HG02610 (cell line): ENCODE measurements at regions not wholly inside any gene's neighbourhood (a gene's known extent, or its start where the extent isn't known, plus 50 kb on each side); places are given as distances from the start of the nearest gene placed in this dataset.
"Not testable (repeated sequence)": the region's sequence is repeated elsewhere in the genome, so short reads cannot be mapped to it uniquely, and the experiment has no call there.

ENCODE experiments used
- ATAC-seq: cut with Tn5 transposase; IDR thresholded peaks from one replicate; pipeline ENCODE4 v1.9.1; 2021; ENCODE audit warnings: mild to moderate bottlenecking, moderate library complexity; ENCODE audit not compliant: unreplicated experiment

DNA sequence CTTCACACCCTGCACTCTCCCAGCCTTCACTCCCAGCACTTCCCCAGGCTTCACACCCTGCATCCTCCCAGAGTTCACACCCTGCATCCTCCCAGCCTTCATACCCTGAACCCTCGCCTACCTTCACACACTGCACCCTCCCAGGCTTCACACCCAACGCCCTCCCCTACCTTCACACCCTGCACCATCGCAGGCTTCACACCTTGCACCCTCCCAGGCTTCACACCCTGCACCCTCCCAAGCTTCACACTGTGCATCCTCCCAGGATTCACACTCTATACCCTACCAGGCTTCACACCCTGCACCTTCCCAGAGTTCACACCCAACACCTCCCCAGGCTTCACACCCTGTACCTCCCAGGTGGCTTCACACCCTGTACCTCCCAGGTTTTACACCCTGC is 448.7 kb upstream of the MYT1L start:
- ATAC-seq, result no peak

DNA sequence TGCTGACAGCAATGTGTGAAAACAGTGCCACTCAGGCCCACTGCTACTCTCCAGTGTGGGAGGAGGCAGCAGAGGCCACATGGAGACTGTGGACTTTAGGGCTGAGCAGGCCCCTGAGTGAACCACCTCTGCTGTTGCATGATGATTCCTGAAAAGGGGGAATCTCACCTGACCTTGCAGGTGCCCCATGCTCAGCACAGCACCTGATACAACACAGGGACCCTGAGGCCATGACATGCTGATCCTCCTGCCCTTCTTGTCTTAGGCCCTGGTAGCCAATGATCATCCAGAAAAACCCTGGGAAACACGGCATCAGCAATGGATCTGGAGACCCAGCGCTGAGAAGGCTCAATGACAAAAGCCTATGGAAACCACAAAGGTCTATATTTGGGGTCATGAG is 446.8 kb upstream of the MYT1L start:
- ATAC-seq, result no peak

DNA sequence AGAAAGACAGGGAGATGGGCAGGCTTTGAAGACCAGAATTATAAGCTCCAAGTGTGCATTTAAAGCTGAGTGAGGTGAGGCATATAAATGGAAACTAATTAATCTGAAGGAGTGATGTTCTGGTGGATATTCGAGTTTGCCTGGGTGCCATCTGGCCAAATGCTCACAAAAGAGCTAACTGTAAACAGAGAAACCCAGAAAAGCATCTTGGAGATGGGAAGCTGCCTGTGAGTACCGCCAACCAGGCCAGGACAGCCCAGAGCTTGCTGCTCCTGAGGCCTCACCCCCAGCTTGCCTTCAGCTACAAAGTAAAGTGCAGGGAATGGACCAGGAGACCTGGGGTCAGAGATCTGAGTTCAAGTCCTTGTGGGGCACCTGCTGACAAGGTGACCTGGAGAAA is 446.1 kb upstream of the MYT1L start:
- no peak for ATAC-seq

GRCh38 chr2:2775018-2775417 is 443.9 kb upstream of the MYT1L start:
- no peak for ATAC-seq

- ATAC-seq, result no peak
These were observed 442.6 kb upstream of the MYT1L start for GRCh38 chr2:2773692-2774091.

DNA sequence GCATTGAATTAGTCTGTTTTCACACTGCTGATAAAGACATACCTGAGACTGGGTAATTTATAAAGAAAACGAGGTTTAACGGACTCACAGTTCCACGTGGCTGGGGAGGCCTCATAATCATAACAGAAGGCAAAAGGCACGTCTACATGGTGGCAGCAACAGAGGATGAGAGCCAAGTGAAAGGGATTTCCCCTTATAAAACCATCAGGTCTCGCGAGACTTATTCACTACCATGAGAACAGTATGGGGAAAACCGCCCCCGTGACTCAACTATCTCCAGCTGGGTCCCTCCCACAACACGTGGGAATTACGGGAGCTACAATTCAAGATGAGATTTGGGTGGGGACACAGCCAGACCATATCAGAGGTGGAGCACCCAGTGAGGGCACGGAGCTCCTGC is 442.0 kb upstream of the MYT1L start:
- not testable (repeated sequence) for ATAC-seq

GRCh38 chr2:2771721-2772411 is 440.8 kb upstream of the MYT1L start:
- ATAC-seq, result no peak

- no peak for ATAC-seq
These were observed 438.7 kb upstream of the MYT1L start for GRCh38 chr2:2769481-2770431.

DNA sequence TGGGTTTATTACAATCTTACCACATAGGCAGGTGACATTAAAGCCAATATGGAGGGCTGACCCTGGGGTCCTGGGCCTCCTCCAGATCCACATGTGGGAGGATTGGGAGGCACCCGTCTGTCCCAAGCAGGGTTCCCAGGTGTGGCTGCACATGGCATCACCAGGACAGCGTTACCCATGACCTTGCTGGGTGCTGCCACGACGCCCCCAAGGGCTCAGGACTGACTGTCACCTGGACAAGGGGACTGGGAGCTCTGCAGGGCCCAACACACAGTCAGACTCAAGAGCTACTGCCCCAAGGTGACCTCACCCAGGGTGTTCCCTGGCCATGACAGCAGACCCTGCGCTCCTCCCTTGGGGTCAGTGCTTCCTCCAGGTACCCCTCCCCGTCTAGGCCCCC is 437.4 kb upstream of the MYT1L start:
- no peak for ATAC-seq

DNA sequence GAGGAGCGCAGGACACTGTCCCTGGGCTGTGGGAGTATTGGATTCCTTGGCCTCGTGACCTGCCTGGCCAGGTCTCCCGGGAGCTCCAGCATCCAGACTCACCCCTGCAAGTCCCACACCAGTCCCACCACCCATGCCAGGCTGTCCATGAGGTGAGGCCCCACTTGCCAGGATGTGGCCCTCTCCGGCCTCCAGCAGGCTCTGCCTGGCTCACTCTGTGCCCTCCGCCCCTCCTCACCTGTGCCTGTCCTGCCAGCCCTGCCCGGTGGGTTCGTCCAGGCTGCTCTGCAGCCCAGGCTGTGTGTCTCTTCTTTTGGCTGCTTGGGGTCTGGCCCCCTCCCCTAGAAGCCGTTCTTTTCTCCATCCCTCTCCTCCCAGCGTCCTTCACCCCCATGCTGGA is 436.8 kb upstream of the MYT1L start:
- no peak for ATAC-seq

GRCh38 chr2:2765839-2766495 is 434.9 kb upstream of the MYT1L start:
- no peak for ATAC-seq

DNA sequence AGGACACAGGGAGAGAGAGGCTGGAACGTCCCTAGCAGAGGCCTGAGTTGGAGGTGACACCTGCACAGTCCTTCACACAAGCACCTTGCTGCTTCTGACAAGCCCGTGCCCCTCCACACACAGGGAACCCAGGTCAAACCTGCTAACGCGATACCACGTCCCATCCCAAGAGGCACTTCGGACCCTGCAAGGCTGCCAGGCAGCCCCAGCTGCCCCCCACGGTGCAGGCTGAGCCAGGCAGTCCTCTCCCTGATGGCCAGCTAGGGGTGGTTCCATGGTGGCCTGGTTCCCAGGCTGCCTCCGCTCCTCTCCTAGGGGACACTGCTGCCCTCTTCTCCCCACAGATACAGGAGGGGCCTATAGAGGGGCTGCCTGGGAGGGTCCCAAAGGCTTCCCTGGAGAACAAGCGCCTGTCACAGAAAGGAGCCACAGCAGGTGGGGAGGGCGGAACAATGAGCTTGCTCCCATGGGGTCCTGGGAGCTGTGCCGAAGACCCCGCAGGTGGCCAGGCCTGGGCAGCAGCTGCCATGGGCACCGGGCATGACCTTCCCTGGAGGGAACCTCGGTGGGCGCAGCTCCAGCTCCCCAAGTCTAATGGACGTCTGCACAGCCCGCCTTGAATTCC is 434.2 kb upstream of the MYT1L start:
- no peak for ATAC-seq

DNA sequence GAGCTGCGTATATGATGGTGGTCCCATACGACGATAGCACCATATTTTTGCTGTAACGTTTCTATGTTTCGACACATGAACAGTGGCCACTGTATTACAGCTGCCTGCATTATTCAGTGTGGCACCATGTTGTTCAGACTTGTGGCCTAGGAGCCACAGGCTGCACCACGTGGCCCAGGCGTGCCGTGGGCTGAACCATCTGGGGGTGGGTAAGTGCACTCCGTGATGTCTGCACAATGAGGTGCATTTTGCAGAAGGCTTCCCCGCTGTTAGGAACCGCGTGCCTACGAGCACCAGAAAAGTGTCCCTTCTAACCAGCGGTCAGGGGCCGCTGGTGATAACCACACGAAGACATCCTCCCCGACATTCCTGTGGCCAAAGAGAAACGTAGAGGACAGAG is 433.7 kb upstream of the MYT1L start:
- no peak for ATAC-seq

- no peak for ATAC-seq
These were observed 432.9 kb upstream of the MYT1L start for GRCh38 chr2:2764001-2764355.

GRCh38 chr2:2763351-2764000 is 432.4 kb upstream of the MYT1L start:
- no peak for ATAC-seq

- no peak for ATAC-seq
These were observed 431.8 kb upstream of the MYT1L start for GRCh38 chr2:2762913-2763312.

- no peak for ATAC-seq
These were observed 431.3 kb upstream of the MYT1L start for GRCh38 chr2:2762166-2762908.

DNA sequence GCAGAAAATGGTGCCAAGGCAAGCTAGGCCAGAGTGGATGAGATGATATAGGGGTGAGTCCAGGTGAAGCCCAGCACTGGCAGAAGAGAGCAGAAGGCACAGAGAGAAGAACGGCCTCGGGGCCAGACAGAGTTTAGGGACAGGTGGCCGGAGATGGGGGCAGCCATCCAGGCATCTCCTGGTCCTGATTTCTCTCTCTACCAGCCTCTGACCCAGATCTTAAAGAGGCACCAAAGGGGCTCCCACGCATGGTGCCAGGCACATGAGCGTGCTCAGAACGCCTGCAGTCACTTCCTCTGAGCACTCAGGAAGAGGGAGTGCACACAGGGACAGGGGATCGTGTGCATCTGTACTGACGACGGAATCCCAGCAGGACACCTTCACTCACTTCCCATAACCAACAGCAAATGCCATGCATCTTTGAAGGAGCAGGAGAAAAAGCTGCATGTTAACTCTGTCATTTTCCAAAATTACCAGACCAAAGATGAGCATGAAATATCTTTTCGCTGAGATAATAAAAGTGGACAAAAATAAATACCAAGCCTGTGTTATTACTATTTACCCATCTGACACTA is 427.8 kb upstream of the MYT1L start:
- no peak for ATAC-seq

- no peak for ATAC-seq
These were observed 426.7 kb upstream of the MYT1L start for GRCh38 chr2:2757764-2758163.

GRCh38 chr2:2756886-2757285 is 425.8 kb upstream of the MYT1L start:
- ATAC-seq, result no peak
